ENCODE measurements at regions not wholly inside any gene's neighbourhood (a gene's known extent, or its start where the extent isn't known, plus 50 kb on each side); places are given as distances from the start of the nearest gene placed in this dataset.

- H3K36me3 Mint-ChIP-seq (ENCODE audit: insufficient read depth, unreplicated experiment), result no peaks in the 10 kb centered on the region
- H3K4me1 Mint-ChIP-seq (ENCODE audit: low read depth, unreplicated experiment), result peaks cover 20% of the 10 kb centered on the region
- BruUV-seq (replicated peaks), result no TSS peak
- ChIA-PET CTCF (no interaction called here), POLR2A (no interaction called here)
- Histone ChIP-seq H3K36me3 (ENCODE audit: control insufficient read depth, insufficient read depth, low read length) (no peaks in the 10 kb centered on the region), H3K9me3 (no peaks in the 10 kb centered on the region), H3K4me3 (ENCODE audit: low read depth, low read length) (no peak overlapping the region), H3K27me3 (replicated peaks; ENCODE audit: control insufficient read depth, insufficient read depth, low read length) (peaks cover 2% of the 10 kb centered on the region; the same call in 1 of the 2 replicates), H3K4me1 (peaks cover 8% of the 10 kb centered on the region; the same call in 1 of the 2 replicates)
- peaks cover 20% of the 10 kb centered on the region for H3K27me3 Mint-ChIP-seq (ENCODE audit: insufficient read depth, unreplicated experiment)
- DNase-seq, result no peak
- H3K27ac Mint-ChIP-seq (ENCODE audit: unreplicated experiment), result no peak overlapping the region
- no peak overlapping the region for H3K4me3 Mint-ChIP-seq (ENCODE audit: unreplicated experiment)
- H3K9me3 Mint-ChIP-seq (ENCODE audit: unreplicated experiment), result peaks cover 11% of the 10 kb centered on the region
- no peak for TF ChIP-seq CTCF (IDR thresholded peaks at IDR 0.05; ENCODE audit: insufficient read depth in 1 of 2, low read depth in 1 of 2, low read length in 1 of 2, severe bottlenecking in 1 of 2, unreplicated experiment in 1 of 2)
- intact Hi-C loops (cut with micrococcal nuclease; ENCODE audit: unreplicated experiment), result no loop called here
These were observed 484.8 kb upstream of the ID2 start for GRCh38 chr2:8197101-8197500.

- H3K4me3 ChIP-seq (ENCODE audit: low read depth, low read length), result no peak overlapping the region
- DNase-seq, result no peak
- TF ChIP-seq CTCF (IDR thresholded peaks at IDR 0.05; ENCODE audit: insufficient read depth in 1 of 2, low read depth in 1 of 2, low read length in 1 of 2, severe bottlenecking in 1 of 2, unreplicated experiment in 1 of 2), result no peak
- POLR2A ChIA-PET, result no interaction called here
- H3K4me1 ChIP-seq, result peaks cover 6% of the 10 kb centered on the region; the same call in 1 of the 2 replicates
- H3K4me3 Mint-ChIP-seq (ENCODE audit: unreplicated experiment), result no peak overlapping the region
- peaks cover 11% of the 10 kb centered on the region for H3K9me3 Mint-ChIP-seq (ENCODE audit: unreplicated experiment)
- H3K4me1 Mint-ChIP-seq (ENCODE audit: low read depth, unreplicated experiment), result peaks cover 18% of the 10 kb centered on the region
- CTCF ChIA-PET, result no interaction called here
- intact Hi-C loops (cut with micrococcal nuclease; ENCODE audit: unreplicated experiment), result no loop called here
- peaks cover 2% of the 10 kb centered on the region; the same call in 1 of the 2 replicates for H3K27me3 ChIP-seq (replicated peaks; ENCODE audit: control insufficient read depth, insufficient read depth, low read length)
- H3K27ac Mint-ChIP-seq (ENCODE audit: unreplicated experiment), result no peak overlapping the region
- no peaks in the 10 kb centered on the region for H3K9me3 ChIP-seq
- H3K36me3 Mint-ChIP-seq (ENCODE audit: insufficient read depth, unreplicated experiment), result no peaks in the 10 kb centered on the region
- no peaks in the 10 kb centered on the region for H3K36me3 ChIP-seq (ENCODE audit: control insufficient read depth, insufficient read depth, low read length)
- H3K27me3 Mint-ChIP-seq (ENCODE audit: insufficient read depth, unreplicated experiment), result peaks cover 20% of the 10 kb centered on the region
- no TSS peak for BruUV-seq (replicated peaks)
These were observed 484.0 kb upstream of the ID2 start for GRCh38 chr2:8197825-8198224.

- intact Hi-C loops (cut with micrococcal nuclease; ENCODE audit: unreplicated experiment), result no loop called here
- CTCF ChIA-PET, result no interaction called here
- DNase-seq, result no peak
- POLR2A ChIA-PET, result no interaction called here
- Mint-ChIP-seq H3K4me3 (ENCODE audit: unreplicated experiment) (no peak overlapping the region), H3K27ac (ENCODE audit: unreplicated experiment) (no peak overlapping the region), H3K36me3 (ENCODE audit: insufficient read depth, unreplicated experiment) (no peaks in the 10 kb centered on the region), H3K9me3 (ENCODE audit: unreplicated experiment) (peaks cover 11% of the 10 kb centered on the region), H3K27me3 (ENCODE audit: insufficient read depth, unreplicated experiment) (peaks cover 24% of the 10 kb centered on the region), H3K4me1 (ENCODE audit: low read depth, unreplicated experiment) (peaks cover 7% of the 10 kb centered on the region)
- Histone ChIP-seq H3K4me3 (ENCODE audit: low read depth, low read length) (no peak overlapping the region), H3K36me3 (ENCODE audit: control insufficient read depth, insufficient read depth, low read length) (no peaks in the 10 kb centered on the region), H3K9me3 (no peaks in the 10 kb centered on the region), H3K27me3 (replicated peaks; ENCODE audit: control insufficient read depth, insufficient read depth, low read length) (peaks cover 2% of the 10 kb centered on the region; the same call in 1 of the 2 replicates), H3K4me1 (no peaks in the 10 kb centered on the region)
- TF ChIP-seq CTCF (IDR thresholded peaks at IDR 0.05; ENCODE audit: insufficient read depth in 1 of 2, low read depth in 1 of 2, low read length in 1 of 2, severe bottlenecking in 1 of 2, unreplicated experiment in 1 of 2), result no peak
- no TSS peak for BruUV-seq (replicated peaks)
These were observed 483.0 kb upstream of the ID2 start for GRCh38 chr2:8198766-8199382.

Data from Caco-2 (cell line).